GM13976 (cell line): ENCODE measurements at regions not wholly inside any gene's neighbourhood (a gene's known extent, or its start where the extent isn't known, plus 50 kb on each side); places are given as distances from the start of the nearest gene placed in this dataset.

Source experiments
- DNase-seq: peaks from one replicate; pipeline ENCODE4 v3.0.0; 2012; ENCODE audit warnings: low spot score
- in situ Hi-C: fragments of 300-500 bp; cut with MboI; formaldehyde crosslinking; loops from one replicate; pipeline ENCODE4 v1.12.0; 2022; ENCODE audit warnings: low sequenced_read_pairs, mixed read lengths, inconsistent platforms; ENCODE audit not compliant: unreplicated experiment
- TF ChIP-seq, protein P1 (sequence below): IDR thresholded peaks from 2 replicates; pipeline ENCODE4 v1.5.1; 2012; ENCODE audit warnings: borderline replicate concordance, mild to moderate bottlenecking; ENCODE audit not compliant: insufficient read depth; ENCODE audit errors: extremely low read depth, missing control alignments, control extremely low read depth

- in situ Hi-C loops: no loop called here
- TF ChIP-seq, protein P1, sequence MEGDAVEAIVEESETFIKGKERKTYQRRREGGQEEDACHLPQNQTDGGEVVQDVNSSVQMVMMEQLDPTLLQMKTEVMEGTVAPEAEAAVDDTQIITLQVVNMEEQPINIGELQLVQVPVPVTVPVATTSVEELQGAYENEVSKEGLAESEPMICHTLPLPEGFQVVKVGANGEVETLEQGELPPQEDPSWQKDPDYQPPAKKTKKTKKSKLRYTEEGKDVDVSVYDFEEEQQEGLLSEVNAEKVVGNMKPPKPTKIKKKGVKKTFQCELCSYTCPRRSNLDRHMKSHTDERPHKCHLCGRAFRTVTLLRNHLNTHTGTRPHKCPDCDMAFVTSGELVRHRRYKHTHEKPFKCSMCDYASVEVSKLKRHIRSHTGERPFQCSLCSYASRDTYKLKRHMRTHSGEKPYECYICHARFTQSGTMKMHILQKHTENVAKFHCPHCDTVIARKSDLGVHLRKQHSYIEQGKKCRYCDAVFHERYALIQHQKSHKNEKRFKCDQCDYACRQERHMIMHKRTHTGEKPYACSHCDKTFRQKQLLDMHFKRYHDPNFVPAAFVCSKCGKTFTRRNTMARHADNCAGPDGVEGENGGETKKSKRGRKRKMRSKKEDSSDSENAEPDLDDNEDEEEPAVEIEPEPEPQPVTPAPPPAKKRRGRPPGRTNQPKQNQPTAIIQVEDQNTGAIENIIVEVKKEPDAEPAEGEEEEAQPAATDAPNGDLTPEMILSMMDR: no peak
- no peak for DNase-seq
These were observed 138.4 kb upstream of the IER5L start for GRCh38 chr9:129316281-129317030.

DNA sequence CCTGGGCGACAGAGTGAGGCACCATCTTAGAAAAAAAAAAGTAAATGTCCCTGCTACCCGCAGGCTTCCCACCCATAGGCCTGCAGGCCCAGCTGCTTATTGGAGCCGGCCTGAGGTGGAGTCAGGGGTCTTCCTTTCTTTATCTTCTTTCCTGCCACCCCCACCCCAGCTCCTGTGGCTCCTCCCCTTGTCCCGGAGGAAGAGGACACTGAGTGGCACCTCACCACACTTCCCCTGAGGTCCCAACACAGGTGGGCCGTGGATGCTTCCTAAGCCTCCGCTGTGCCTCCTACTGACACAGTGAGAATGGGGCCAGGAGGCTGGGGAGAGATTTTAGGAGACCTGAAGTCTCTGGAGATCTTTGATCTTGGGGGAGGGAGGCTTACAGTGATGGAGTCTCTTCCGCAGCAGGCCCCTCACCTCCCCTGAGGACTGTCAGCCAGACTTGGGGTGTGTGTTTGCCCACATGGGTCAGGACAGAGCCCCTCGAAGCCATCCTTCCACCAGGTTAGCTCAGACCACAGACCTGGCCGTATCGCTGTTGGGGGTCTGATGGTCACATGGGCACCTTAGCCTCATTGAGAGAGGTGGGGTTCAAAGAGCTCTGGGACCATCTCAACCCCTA, 135.4 kb upstream of the IER5L start:
- no peak for DNase-seq
- in situ Hi-C loops: no loop called here
- TF ChIP-seq, protein P1: no peak

DNA sequence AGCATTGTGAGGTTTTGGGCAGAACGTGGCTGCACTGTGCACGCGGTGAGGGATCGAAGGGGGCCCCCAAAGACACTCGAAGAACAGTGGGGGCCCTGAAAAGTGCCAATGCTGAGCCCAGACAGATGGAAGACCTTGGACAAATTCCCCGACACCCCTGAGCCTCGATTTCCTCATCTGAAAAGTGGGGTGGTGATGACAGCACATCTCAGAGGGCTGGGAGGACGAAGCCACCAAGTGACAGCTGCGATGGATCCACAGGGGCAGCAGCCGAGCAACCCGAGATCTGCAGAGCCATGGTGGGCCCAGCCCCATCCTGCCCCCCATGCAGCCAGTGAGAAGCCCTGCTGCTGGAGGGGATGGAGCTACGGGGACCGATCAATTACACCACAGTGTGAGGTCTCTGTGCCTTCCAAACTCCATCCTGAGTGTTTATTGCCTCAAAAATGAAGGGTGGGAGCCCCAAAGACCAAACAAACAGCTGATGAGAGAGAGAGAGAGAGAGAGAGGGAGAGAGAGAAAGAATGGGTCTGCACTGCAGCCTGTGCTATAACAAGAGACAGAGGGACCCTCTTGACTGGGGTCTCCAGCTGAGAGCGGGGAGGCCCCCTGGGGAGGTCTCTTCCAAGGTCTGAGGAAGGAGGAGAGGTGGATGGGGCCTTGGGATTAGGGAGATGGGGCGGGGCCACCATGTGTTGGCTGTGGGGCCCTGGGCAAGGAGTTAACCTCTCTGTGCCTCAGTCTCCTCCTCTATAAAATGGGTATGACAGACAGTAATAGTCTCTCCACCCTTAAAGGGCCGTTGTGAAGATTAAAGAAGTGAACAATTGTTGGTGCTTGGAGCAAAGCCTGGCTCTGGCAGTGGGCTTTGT, 134.4 kb upstream of the IER5L start:
- DNase-seq: no peak
- in situ Hi-C loops: no loop called here
- TF ChIP-seq, protein P1: no peak

DNA sequence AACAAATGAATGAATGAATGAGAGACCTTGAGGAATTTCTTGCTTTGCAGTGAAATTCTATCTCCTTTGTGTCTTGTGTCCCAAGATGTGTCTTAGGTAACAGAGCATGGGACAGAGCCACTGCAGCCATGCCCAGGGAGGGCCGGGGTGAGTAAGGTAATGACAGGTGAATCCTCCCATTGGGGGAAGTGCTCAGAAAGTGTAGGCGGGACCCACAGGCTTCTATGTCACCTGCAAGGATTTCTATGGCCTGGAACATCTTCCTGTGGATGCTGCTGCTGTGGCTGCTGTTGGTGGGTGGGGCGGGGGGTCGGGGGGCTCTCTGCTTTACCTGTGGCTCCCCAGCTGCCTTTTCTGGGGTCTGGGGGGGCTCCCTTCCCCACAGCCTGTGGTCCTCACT, 133.6 kb upstream of the IER5L start:
- no peak for DNase-seq
- in situ Hi-C loops: no loop called here
- TF ChIP-seq, protein P1: no peak

- TF ChIP-seq, protein P1: no peak
- in situ Hi-C loops: no loop called here
These were observed 132.7 kb upstream of the IER5L start for GRCh38 chr9:129310666-129311350.

GRCh38 chr9:129309906-129310305, 131.8 kb upstream of the IER5L start:
- in situ Hi-C loops: no loop called here
- no peak for DNase-seq
- TF ChIP-seq, protein P1: no peak

More at GRCh38 chr9:129310666-129311350, 132.7 kb upstream of the IER5L start:
- no peak for DNase-seq
